ENCODE measurements at regions not wholly inside any gene's neighbourhood (a gene's known extent, or its start where the extent isn't known, plus 50 kb on each side); places are given as distances from the start of the nearest gene placed in this dataset.

- CTCF ChIA-PET: no interaction called here
- Histone ChIP-seq H2BK20ac (ENCODE audit: low read depth, low read length) (no peak overlapping the region), H4K8ac (ENCODE audit: low read depth in 2 of 2, low read length in 2 of 2) (no peak overlapping the region), H3K14ac (replicated peaks; ENCODE audit: low read depth, low read length) (no peak overlapping the region), H4K5ac (ENCODE audit: low read depth, low read length) (no peak overlapping the region), H2BK15ac (ENCODE audit: low read depth, low read length) (no peak overlapping the region), H3K79me1 (ENCODE audit: low read depth in 1 of 2, low read length in 2 of 2) (no peaks in the 10 kb centered on the region), H3K4me1 (ENCODE audit: control insufficient read depth, insufficient read depth, low read length) (no peaks in the 10 kb centered on the region), H3K27ac (ENCODE audit: insufficient read depth, low read length) (no peak overlapping the region), H2AK5ac (ENCODE audit: low read depth, low read length) (no peak overlapping the region), H2AFZ (replicated peaks; ENCODE audit: low read length, poor library complexity) (no peak overlapping the region), H4K20me1 (ENCODE audit: insufficient read depth, low read length) (no peaks in the 10 kb centered on the region), H3K27me3 (ENCODE audit: control insufficient read depth, insufficient read depth, low read length) (peaks cover 19% of the 10 kb centered on the region), H3K4ac (ENCODE audit: low read depth, low read length) (no peak overlapping the region), H2BK120ac (ENCODE audit: low read depth, low read length) (no peak overlapping the region), H3K9me3 (ENCODE audit: control insufficient read depth, insufficient read depth, low read length) (no peaks in the 10 kb centered on the region; the same call in 1 of the 2 replicates), H2AK9ac (replicated peaks; ENCODE audit: low read depth, low read length, poor library complexity) (no peak overlapping the region), H3K9me1 (ENCODE audit: insufficient read depth, low read length) (no peaks in the 10 kb centered on the region), H3K36me3 (ENCODE audit: control insufficient read depth, insufficient read depth, low read length) (no peaks in the 10 kb centered on the region), H3K56ac (ENCODE audit: extremely low read depth, insufficient read depth, low read length) (no peak overlapping the region), H3K18ac (ENCODE audit: low read depth, low read length) (no peak overlapping the region), H4K91ac (ENCODE audit: insufficient read depth, low read depth, low read length) (no peak overlapping the region), H2BK5ac (ENCODE audit: low read depth, low read length, poor library complexity, severe bottlenecking) (no peak overlapping the region), H3K4me2 (ENCODE audit: low read depth, low read length) (no peak overlapping the region), H3K23ac (ENCODE audit: low read depth, low read length) (no peak overlapping the region), H3K9ac (ENCODE audit: low read depth, low read length) (no peak overlapping the region), H3K4me3 (ENCODE audit: insufficient read depth, low read depth, low read length) (no peak overlapping the region)
- ATAC-seq (ENCODE audit: low read depth): no peak
- TF ChIP-seq, protein P1, sequence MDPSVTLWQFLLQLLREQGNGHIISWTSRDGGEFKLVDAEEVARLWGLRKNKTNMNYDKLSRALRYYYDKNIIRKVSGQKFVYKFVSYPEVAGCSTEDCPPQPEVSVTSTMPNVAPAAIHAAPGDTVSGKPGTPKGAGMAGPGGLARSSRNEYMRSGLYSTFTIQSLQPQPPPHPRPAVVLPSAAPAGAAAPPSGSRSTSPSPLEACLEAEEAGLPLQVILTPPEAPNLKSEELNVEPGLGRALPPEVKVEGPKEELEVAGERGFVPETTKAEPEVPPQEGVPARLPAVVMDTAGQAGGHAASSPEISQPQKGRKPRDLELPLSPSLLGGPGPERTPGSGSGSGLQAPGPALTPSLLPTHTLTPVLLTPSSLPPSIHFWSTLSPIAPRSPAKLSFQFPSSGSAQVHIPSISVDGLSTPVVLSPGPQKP (IDR thresholded peaks at IDR 0.05; ENCODE audit: borderline replicate concordance, low read depth, low read length): no peak
- TF ChIP-seq MXI1 (IDR thresholded peaks at IDR 0.05; ENCODE audit: borderline replicate concordance, low read depth, low read length) (no peak), CTCF (conservative IDR thresholded peaks at IDR 0.05; ENCODE audit: low read depth, low read length) (no peak), POLR2A (IDR thresholded peaks at IDR 0.05; ENCODE audit: low read depth, low read length) (no peak), RAD21 (IDR thresholded peaks at IDR 0.05; ENCODE audit: low read length) (no peak), BHLHE40 (IDR thresholded peaks at IDR 0.05; ENCODE audit: low read depth, low read length) (no peak), SMC3 (IDR thresholded peaks at IDR 0.05; ENCODE audit: low read depth, low read length) (no peak), MAFK (IDR thresholded peaks at IDR 0.05; ENCODE audit: low read depth, low read length) (no peak)
- dilution Hi-C loops (cut with HindIII; ENCODE audit: low sequenced_read_pairs, unreplicated experiment): no loop called here
- intact Hi-C loops (cut with micrococcal nuclease): no loop called here
- BruUV-seq (replicated peaks): no TSS peak
- no peak for DNase-seq
- WGBS, 2 experiments (ENCODE audit: extremely low coverage in 2 of 2, insufficient read length in 1 of 2): no CpG with 5 or more reads among the region's 3 CpGs
- in situ Hi-C loops (cut with MboI; ENCODE audit: low sequenced_read_pairs): no loop called here
- POLR2A ChIA-PET (ENCODE audit: unreplicated experiment): no interaction called here
Measured at GRCh38 chrX:39456894-39457604, 640.7 kb downstream of the BCOR start.

All from IMR-90 (cell line).